Lung (tissue), 11 donors: ENCODE measurements at regions not wholly inside any gene's neighbourhood (a gene's known extent, or its start where the extent isn't known, plus 50 kb on each side); places are given as distances from the start of the nearest gene placed in this dataset.

ENCODE experiments used
- ATAC-seq: fragments of 200-7000 bp; cut with Tn5 transposase; one replicate; pipeline ENCODE4 v1.9.1; 2020; ENCODE audit warnings: moderate number of reproducible peaks; ENCODE audit not compliant: insufficient read depth, low FRiP score
- DNase-seq, 3 donors: peaks; one replicate each; pipeline ENCODE4 v3.0.0-alpha.2; 2013 to 2017
- H3K27ac ChIP-seq, 2 donors: one replicate each; pipeline ENCODE4 v1.5.1; 2013; ENCODE audit warnings: mild to moderate bottlenecking in 2 of 2, moderate library complexity in 2 of 2, control low read depth in 1 of 2, inconsistent platforms in 1 of 2, low read depth in 1 of 2, low read length in 1 of 2
- H3K27me3 ChIP-seq, 3 donors: one replicate each; pipeline ENCODE4 v1.5.1; 2013; ENCODE audit warnings: low read length in 2 of 3; ENCODE audit not compliant: control insufficient read depth in 3 of 3, insufficient read depth in 3 of 3
- H3K36me3 ChIP-seq, 4 donors: one replicate each; pipeline ENCODE4 v1.5.1; 2013; ENCODE audit warnings: low read length in 4 of 4, mild to moderate bottlenecking in 1 of 4, moderate library complexity in 1 of 4; ENCODE audit not compliant: control insufficient read depth in 4 of 4, insufficient read depth in 4 of 4
- H3K4me1 ChIP-seq, 5 donors: one replicate each; pipeline ENCODE4 v1.5.1; 2013; ENCODE audit warnings: low read length in 5 of 5, mild to moderate bottlenecking in 2 of 5, moderate library complexity in 1 of 5; ENCODE audit not compliant: control insufficient read depth in 5 of 5, insufficient read depth in 5 of 5
- H3K4me3 ChIP-seq: one replicate; pipeline ENCODE4 v1.5.1; 2013; ENCODE audit warnings: mild to moderate bottlenecking, control low read depth, moderate library complexity
- H3K9ac ChIP-seq, 2 donors: one replicate each; pipeline ENCODE4 v1.5.1; 2013; ENCODE audit warnings: low read length in 2 of 2, control low read depth in 1 of 2; ENCODE audit not compliant: insufficient read depth in 1 of 2
- H3K9me3 ChIP-seq, 4 donors: one replicate each; pipeline ENCODE4 v1.5.1; 2013; ENCODE audit warnings: low read length in 3 of 4, mild to moderate bottlenecking in 1 of 4, moderate library complexity in 1 of 4; ENCODE audit not compliant: control insufficient read depth in 4 of 4, insufficient read depth in 3 of 4
- WGBS, 2 donors: extraction: QIAGEN DNeasy Blood & Tissue Kit; methylation state at CpG; one replicate each; pipeline ENCODE4 v1.1.7; 2013; 5-methylcytosine and 5-hydroxymethylcytosine counted together
- TF ChIP-seq, protein P1 (sequence below): IDR thresholded peaks from 2 replicates; pipeline ENCODE4 v1.5.1; 2012; ENCODE audit warnings: mild to moderate bottlenecking; ENCODE audit errors: control extremely low read depth, extremely low read depth
- donor health status: control.
- donor health status: control.
- donor health status: Bipolar disorder and iron deficiency.
- donor health status: healthy.
- donor health status: DM: yes; HTN: yes; CAD: no.

DNA sequence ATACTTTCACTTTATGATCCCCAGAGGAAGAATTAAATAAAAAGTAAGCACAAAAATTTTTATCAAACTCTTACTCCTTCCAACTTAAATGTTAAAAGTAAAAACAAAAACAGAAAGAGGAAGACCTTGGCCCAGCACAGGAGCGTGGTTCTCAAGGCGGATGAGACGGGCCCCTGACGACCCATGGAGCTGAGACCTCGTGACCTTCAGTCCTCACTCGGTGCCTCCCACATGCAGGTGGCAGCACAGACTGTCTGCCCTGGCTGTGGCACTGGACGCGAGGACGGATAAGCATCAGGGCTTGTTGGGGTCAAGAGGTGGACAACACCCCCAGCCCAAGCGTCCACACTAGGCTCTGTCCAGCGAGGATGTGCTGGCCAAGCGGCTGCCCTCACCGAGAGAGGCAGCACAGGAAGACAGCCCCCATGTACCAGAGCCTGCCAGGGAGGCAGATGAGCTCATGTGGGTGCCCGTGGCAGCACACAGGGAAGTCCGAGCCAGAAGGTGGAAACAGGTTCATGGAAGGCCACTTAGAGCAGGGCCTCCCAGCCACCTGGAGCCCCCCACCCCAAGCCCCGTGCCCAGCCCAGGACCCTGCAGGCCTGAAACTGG is 1389.8 kb downstream of the TBC1D22A start:
- H3K9me3 ChIP-seq = peaks cover 0 to 3% (median 0%) of the 10 kb centered on the region in 4 donors
- no peak overlapping the region for H3K9ac ChIP-seq
- no peaks in the 10 kb centered on the region for H3K4me1 ChIP-seq
- WGBS, 2 donors = 50 to 64% methylated on average over 16 of the region's 16 CpGs
- H3K36me3 ChIP-seq = no peaks in the 10 kb centered on the region
- no peak overlapping the region for H3K27ac ChIP-seq
- ATAC-seq = no peak
- H3K4me3 ChIP-seq = no peak overlapping the region
- TF ChIP-seq, protein P1, sequence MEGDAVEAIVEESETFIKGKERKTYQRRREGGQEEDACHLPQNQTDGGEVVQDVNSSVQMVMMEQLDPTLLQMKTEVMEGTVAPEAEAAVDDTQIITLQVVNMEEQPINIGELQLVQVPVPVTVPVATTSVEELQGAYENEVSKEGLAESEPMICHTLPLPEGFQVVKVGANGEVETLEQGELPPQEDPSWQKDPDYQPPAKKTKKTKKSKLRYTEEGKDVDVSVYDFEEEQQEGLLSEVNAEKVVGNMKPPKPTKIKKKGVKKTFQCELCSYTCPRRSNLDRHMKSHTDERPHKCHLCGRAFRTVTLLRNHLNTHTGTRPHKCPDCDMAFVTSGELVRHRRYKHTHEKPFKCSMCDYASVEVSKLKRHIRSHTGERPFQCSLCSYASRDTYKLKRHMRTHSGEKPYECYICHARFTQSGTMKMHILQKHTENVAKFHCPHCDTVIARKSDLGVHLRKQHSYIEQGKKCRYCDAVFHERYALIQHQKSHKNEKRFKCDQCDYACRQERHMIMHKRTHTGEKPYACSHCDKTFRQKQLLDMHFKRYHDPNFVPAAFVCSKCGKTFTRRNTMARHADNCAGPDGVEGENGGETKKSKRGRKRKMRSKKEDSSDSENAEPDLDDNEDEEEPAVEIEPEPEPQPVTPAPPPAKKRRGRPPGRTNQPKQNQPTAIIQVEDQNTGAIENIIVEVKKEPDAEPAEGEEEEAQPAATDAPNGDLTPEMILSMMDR = no peak
- H3K27me3 ChIP-seq = no peaks in the 10 kb centered on the region
- no peak for DNase-seq

DNA sequence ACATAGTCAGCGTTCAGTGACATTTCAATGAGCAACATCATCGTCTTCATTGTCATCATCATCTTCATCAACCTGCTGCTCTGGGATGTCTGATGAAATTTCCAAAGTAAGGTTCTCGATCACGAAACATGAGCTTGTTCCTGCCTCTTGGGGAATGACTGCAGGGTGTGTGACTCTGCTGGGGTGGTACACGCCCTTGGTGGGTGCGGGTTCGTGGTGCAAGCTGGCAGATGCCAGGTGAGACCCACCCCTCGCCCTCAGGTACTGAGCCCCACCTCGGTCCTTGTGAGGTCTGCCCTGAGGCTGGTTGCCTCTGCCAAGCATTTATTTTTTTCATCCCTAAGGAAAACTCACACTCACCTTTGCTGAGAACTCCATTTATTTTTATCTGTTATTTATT is 1389.2 kb downstream of the TBC1D22A start:
- ATAC-seq (no peak), DNase-seq (no peak)
- no peaks in the 10 kb centered on the region for H3K27me3 ChIP-seq
- no peak overlapping the region for H3K4me3 ChIP-seq
- H3K36me3 ChIP-seq = no peaks in the 10 kb centered on the region
- TF ChIP-seq, protein P1 = no peak
- no peak overlapping the region for H3K9ac ChIP-seq
- no peak overlapping the region for H3K27ac ChIP-seq
- 88 to 90% methylated on average over 9 of the region's 9 CpGs for WGBS, 2 donors
- no peaks in the 10 kb centered on the region for H3K4me1 ChIP-seq
- peaks cover 0 to 3% (median 0%) of the 10 kb centered on the region in 4 donors for H3K9me3 ChIP-seq

DNA sequence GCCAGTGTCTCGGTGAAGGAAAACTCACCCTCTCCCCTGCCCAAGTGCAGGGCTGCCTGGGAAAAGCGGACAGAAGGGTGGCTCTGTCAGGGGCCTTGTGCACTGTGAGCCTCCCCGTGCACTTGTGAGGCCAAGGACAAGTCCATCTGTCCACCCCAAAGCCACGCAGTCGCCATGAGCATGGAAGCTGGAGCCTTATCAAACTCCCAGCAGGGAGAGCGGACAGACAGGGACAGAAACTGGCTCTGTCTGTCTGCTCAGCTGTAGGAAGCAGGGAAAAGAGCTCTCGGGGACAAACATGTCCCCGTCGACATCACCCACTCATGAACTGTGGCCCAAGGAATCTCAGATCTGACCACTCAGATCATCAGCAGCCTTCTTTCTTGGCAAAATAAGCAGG is 1385.4 kb downstream of the TBC1D22A start:
- Histone ChIP-seq H3K9ac (no peak overlapping the region), H3K36me3 (no peaks in the 10 kb centered on the region), H3K27me3 (peaks cover 0 to 3% (median 2%) of the 10 kb centered on the region in 3 donors), H3K27ac (no peak overlapping the region), H3K4me3 (no peak overlapping the region), H3K4me1 (no peaks in the 10 kb centered on the region), H3K9me3 (peaks cover 0 to 6% (median 0%) of the 10 kb centered on the region in 4 donors)
- 71 to 82% methylated on average over 9 of the region's 9 CpGs for WGBS, 2 donors
- DNase-seq (no peak), ATAC-seq (no peak)
- TF ChIP-seq, protein P1 = no peak

DNA sequence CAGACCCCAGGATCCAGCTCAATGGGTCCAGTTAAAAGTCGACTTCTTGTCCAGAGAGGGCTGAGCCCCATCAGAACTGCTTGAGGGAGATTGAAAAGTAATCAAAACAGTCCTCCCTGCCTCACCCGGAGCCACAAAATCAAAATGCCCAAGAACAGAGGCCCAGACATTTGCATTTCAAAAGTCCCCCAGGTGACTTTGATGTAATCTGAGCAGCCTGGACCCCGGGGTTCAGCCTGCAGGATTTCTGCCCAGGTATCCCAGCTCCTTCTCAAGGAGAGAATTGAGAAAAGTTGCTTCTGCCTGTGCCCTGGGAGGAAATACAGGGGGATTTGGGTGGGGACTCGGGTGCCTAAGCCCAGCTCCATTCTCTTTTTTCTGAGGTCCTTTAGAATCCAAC is 1385.0 kb downstream of the TBC1D22A start:
- 17 to 43% methylated on average over 4 of the region's 4 CpGs for WGBS, 2 donors
- Histone ChIP-seq H3K4me3 (no peak overlapping the region), H3K4me1 (no peaks in the 10 kb centered on the region), H3K36me3 (no peaks in the 10 kb centered on the region), H3K27ac (no peak overlapping the region), H3K27me3 (peaks cover 0 to 3% (median 3%) of the 10 kb centered on the region in 3 donors), H3K9me3 (peaks cover 0 to 6% (median 0%) of the 10 kb centered on the region in 4 donors), H3K9ac (no peak overlapping the region)
- TF ChIP-seq, protein P1 = no peak
- no peak for ATAC-seq
- no peak for DNase-seq
